HL-60 (cell line): ENCODE measurements at regions not wholly inside any gene's neighbourhood (a gene's known extent, or its start where the extent isn't known, plus 50 kb on each side); places are given as distances from the start of the nearest gene placed in this dataset.
"Not testable (repeated sequence)": the region's sequence is repeated elsewhere in the genome, so short reads cannot be mapped to it uniquely, and the experiment has no call there.

Source experiments
- DNase-seq, 2 experiments: peaks; one replicate each; pipeline ENCODE4 v3.0.0-alpha.2; 2010 to 2020; ENCODE audit warnings: low read depth in 1 of 2, low spot score in 1 of 2
- H3K27ac ChIP-seq: fragments of 250-450 bp; sonication (Bioruptor Pico); replicated peaks from 2 replicates; pipeline ENCODE4 v1.5.1; 2020; ENCODE audit warnings: mild to moderate bottlenecking, moderate library complexity
- H3K27me3 ChIP-seq: fragments of 250-450 bp; sonication (Bioruptor Pico); 2 replicates; pipeline ENCODE4 v1.5.1; 2021; ENCODE audit warnings: mild to moderate bottlenecking, moderate library complexity; ENCODE audit not compliant: insufficient read depth, poor library complexity, severe bottlenecking
- H3K4me3 ChIP-seq: replicated peaks from 2 replicates; pipeline ENCODE4 v1.5.1; 2011; ENCODE audit warnings: mild to moderate bottlenecking, control low read depth, low read length; ENCODE audit not compliant: insufficient read depth
- GABPA ChIP-seq: IDR thresholded peaks from 2 replicates; pipeline ENCODE4 v1.6.1; 2012; ENCODE audit warnings: low read depth
- POLR2AphosphoS5 ChIP-seq: IDR thresholded peaks from 2 replicates; pipeline ENCODE4 v1.6.1; 2012; ENCODE audit warnings: low read depth
- SPI1 ChIP-seq: IDR thresholded peaks from 2 replicates; pipeline ENCODE4 v1.6.1; 2012; ENCODE audit warnings: low read depth, mild to moderate bottlenecking, borderline replicate concordance
- TF ChIP-seq, protein P1 (sequence below): IDR thresholded peaks from 2 replicates; pipeline ENCODE4 v1.6.1; 2012; ENCODE audit warnings: low read depth; ENCODE audit not compliant: insufficient replicate concordance
- TF ChIP-seq, protein P2 (sequence below): IDR thresholded peaks from one replicate; pipeline ENCODE4 v1.5.1; 2011; ENCODE audit warnings: low read length, control low read depth, inconsistent platforms; ENCODE audit not compliant: insufficient read depth

DNA sequence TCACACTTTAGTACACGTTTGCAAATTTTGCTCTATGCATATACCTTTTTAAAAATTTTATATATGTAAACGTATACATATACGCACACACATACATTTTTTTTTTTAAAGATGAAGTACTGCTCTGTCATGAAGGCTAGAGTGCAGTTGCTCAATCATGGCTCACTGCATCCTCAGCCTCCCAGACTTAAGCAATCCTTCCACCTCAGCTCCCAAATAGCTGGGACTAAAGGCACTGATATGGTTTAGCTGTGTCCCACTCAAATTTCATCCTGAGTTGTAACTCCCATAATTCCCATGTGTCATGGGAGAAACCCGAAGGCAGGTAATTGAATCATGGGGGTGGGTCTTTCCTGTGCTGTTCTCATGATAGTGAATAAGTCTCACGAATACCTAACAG lies 220.8 kb upstream of the CAND1 start:
- H3K4me3 ChIP-seq: no peak overlapping the region
- TF ChIP-seq, protein P1, sequence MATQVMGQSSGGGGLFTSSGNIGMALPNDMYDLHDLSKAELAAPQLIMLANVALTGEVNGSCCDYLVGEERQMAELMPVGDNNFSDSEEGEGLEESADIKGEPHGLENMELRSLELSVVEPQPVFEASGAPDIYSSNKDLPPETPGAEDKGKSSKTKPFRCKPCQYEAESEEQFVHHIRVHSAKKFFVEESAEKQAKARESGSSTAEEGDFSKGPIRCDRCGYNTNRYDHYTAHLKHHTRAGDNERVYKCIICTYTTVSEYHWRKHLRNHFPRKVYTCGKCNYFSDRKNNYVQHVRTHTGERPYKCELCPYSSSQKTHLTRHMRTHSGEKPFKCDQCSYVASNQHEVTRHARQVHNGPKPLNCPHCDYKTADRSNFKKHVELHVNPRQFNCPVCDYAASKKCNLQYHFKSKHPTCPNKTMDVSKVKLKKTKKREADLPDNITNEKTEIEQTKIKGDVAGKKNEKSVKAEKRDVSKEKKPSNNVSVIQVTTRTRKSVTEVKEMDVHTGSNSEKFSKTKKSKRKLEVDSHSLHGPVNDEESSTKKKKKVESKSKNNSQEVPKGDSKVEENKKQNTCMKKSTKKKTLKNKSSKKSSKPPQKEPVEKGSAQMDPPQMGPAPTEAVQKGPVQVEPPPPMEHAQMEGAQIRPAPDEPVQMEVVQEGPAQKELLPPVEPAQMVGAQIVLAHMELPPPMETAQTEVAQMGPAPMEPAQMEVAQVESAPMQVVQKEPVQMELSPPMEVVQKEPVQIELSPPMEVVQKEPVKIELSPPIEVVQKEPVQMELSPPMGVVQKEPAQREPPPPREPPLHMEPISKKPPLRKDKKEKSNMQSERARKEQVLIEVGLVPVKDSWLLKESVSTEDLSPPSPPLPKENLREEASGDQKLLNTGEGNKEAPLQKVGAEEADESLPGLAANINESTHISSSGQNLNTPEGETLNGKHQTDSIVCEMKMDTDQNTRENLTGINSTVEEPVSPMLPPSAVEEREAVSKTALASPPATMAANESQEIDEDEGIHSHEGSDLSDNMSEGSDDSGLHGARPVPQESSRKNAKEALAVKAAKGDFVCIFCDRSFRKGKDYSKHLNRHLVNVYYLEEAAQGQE: no peak
- TF ChIP-seq SPI1 (no peak), GABPA (no peak), POLR2AphosphoS5 (no peak)
- TF ChIP-seq, protein P2, sequence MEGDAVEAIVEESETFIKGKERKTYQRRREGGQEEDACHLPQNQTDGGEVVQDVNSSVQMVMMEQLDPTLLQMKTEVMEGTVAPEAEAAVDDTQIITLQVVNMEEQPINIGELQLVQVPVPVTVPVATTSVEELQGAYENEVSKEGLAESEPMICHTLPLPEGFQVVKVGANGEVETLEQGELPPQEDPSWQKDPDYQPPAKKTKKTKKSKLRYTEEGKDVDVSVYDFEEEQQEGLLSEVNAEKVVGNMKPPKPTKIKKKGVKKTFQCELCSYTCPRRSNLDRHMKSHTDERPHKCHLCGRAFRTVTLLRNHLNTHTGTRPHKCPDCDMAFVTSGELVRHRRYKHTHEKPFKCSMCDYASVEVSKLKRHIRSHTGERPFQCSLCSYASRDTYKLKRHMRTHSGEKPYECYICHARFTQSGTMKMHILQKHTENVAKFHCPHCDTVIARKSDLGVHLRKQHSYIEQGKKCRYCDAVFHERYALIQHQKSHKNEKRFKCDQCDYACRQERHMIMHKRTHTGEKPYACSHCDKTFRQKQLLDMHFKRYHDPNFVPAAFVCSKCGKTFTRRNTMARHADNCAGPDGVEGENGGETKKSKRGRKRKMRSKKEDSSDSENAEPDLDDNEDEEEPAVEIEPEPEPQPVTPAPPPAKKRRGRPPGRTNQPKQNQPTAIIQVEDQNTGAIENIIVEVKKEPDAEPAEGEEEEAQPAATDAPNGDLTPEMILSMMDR: no peak
- no peak overlapping the region for H3K27ac ChIP-seq
- DNase-seq: no peak
- H3K27me3 ChIP-seq: peaks cover 2% of the 10 kb centered on the region

DNA sequence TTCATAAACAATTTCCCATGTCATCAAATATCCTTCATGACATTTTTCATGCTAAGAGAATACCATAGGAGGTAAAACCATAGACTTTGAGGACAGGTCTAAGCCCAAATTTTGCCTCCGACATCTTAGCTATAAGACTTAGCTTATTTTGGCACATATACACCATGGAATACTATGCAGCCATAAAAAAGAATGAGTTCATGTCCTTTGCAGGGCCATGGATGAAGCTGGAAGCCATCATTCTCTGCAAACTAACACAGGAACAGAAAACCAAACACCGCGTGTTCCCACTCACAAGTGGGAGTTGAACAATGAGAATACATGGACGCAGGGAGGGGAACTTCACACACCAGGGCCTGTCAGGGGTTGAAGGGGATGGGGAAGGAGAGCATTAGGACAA lies 220.0 kb upstream of the CAND1 start:
- not testable (repeated sequence) for H3K27me3 ChIP-seq, H3K27ac ChIP-seq, DNase-seq, H3K4me3 ChIP-seq

DNA sequence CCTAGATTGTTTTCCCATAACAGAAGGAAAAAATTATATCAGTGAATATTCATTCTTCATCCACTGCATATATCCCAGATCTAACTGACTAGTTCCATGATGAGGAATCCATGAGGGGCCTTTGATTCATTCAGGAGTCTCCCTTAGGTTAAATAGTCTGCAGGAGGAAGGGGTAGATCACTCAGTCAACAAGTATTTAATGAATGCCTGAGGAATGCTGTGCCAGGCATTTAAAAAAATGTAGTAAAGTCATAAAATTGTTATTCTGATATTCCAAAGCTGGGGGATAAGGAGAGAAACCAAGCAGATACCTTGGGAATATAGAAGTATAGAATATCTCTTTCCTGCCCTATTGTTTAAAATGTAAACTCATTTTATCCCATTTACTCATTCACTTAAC lies 216.2 kb upstream of the CAND1 start:
- Histone ChIP-seq H3K4me3 (no peak overlapping the region), H3K27me3 (no peaks in the 10 kb centered on the region), H3K27ac (no peak overlapping the region)
- no peak for DNase-seq
- TF ChIP-seq, protein P1: no peak
- TF ChIP-seq, protein P2: no peak
- TF ChIP-seq SPI1 (no peak), GABPA (no peak), POLR2AphosphoS5 (no peak)

DNA sequence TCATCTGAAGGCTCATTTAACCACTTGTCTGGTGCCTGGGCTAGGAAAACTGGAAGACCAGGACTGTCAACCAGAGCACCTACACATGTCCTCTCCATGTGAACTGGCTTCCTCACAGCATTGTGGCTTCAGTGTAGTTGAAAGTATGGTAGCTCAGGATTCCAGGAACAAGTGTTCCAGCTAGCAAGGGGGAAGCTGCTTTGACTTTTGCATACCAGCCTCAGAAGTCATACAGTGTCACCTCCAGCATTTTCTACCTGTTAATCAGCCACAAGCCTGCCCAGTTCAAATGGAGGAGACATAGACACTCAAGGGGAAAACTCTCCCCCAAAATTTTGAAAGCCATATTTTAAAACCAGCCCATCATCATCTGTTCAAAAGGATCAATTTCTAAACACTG lies 212.8 kb upstream of the CAND1 start:
- no peak overlapping the region for H3K27ac ChIP-seq
- no peak overlapping the region for H3K4me3 ChIP-seq
- TF ChIP-seq, protein P1: no peak
- TF ChIP-seq, protein P2: no peak
- TF ChIP-seq POLR2AphosphoS5 (no peak), SPI1 (no peak), GABPA (no peak)
- H3K27me3 ChIP-seq: no peaks in the 10 kb centered on the region
- no peak for DNase-seq
